ENCODE measurements at regions not wholly inside any gene's neighbourhood (a gene's known extent, or its start where the extent isn't known, plus 50 kb on each side); places are given as distances from the start of the nearest gene placed in this dataset.
"Not testable (repeated sequence)": the region's sequence is repeated elsewhere in the genome, so short reads cannot be mapped to it uniquely, and the experiment has no call there.

DNA sequence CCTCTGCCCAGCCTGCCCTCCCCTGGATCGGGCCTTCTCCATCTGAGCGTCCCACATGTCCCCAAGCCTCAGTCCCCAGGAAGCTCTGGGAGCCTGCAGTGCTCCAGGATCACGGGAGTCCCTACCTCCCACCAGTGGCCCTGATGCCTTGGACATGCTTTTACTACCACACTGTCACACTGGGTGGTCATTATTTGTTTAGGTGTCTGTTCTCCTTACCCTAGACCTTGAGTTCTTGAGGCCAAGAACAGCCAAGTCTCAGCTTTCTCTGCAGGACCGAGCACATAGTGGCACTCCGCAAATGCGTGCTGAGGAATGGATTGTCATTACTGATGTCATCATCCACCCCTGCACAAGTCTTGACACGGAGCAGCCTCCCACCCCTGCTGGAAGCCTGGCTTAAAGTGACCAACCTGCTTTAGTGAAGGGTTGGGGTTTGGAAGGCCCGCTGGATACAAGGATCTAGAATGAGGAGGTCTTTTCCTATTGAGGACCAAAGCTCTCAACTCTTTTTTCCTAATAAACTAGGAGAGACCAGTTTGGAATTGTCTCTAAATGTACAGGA is 132.9 kb upstream of the CRHR1 start:
- no peak for DNase-seq

GRCh38 chr17:45653616-45654015 is 130.5 kb upstream of the CRHR1 start:
- no peak for DNase-seq

- DNase-seq, result no peak
Observed at GRCh38 chr17:45656527-45657181, 127.5 kb upstream of the CRHR1 start.

DNA sequence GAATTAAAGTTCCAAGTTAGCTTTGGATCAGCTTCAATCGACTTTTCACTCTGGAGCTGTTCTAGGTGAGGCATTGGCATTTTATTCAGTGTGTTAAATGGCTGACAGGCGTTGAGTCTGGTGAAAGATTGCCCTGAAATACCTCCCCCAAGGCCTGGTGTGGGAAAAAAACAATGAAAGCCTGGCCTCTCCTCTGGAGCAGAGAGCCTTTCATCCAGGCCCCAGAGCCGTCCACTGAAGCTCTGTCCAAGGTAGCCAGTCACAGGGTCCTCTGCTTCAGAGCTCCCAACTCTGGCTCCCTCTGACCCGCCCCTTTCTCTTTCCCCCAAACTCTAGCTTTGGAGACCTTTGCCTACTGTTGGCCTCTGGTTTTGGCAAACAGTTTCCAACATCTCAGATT is 123.6 kb upstream of the CRHR1 start:
- no peak for DNase-seq

GRCh38 chr17:45662432-45662831 is 121.7 kb upstream of the CRHR1 start:
- DNase-seq, result no peak

DNA sequence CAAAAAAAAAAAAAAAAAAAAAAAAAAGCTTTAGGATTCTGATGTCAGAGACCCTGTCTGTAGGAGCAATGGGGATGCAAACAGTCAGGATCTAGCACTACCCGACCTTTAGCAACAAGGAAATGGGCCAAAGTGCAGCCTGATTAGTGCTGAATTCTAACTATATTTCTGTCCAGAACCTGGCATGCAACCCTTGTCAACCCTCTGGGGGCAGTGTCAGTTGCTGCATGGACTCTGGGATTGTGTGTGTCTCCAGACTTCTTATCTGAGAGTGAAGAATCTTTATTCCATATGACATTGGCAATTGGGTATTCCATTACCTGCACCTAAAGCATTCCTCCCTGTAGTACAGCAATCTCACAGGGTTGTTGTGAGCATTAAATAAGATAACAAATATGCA is 120.3 kb upstream of the CRHR1 start:
- no peak for DNase-seq

DNA sequence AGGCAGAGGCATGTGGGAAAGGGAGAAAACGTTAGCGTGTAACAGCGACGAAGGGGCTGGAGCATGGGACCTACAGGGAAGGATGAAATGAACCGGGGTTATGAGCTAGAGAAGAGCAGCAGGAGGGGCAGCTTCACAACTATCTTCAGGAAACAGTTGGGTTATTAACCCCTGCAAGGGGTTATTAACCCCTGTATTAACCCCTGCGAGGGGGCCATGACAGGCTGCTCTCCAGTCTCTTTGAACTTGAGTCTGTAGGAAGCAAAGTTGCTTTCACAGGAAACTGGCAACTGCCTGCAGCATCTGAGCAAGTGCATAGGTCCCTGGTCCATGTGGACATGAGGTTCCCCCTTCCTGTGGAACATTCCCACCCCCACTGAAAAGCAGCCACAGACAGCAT is 119.2 kb upstream of the CRHR1 start:
- DNase-seq, result no peak

DNA sequence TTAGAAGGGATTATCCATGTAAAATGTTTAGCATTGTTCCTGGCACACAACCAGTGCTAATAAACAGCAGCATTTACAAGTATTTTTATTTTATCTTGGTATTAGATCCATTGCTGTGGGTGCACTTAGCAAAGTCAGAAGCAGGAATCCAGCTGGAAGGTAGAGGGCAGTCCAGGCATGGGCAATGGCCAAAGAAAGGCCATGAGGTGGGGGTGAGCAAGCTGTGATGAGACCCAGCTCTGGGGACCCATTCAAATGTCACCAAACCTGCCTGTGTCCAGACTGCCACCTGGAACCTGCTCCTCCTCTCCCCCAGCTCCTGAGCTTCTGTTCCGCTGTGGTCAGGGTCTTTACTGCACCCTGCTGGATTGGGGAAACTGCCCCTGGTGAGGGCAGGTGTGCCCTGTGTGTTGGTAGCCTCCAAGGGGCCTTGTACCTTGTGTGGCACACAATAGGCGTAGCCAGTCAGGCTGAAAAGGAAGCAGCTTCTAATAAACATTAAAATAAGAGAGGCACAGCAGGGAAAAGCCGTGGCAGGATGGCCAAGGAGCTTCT is 118.0 kb upstream of the CRHR1 start:
- no peak for DNase-seq

- no peak for DNase-seq
Observed at GRCh38 chr17:45666641-45667040, 117.5 kb upstream of the CRHR1 start.

DNA sequence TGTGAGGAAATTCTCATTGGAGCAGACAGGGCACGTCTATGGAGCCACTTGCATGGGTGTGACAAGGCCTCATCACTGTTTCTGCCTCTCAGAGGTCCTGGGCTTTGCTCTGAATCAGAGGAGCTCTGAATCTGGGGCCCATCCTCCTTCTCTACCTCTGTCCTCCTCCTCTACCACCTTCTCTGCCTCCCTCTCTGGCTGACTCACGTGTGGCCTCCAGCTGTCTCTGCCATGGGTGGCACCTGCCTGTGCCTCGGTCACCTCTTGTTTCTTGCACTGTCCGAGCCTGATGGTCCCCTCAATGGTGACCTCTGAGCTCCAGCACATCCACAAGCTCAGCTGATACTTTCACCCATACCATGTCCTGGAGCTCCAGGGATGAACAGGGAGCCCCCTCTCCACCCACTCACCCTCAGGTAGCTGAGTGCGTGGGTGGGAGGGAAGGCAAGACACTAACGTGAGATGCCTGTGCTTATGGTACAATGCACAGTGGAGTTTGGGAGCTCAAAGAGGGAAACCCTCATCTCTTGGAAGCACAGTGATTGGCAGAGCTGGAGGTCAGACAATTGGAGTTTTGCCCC is 116.4 kb upstream of the CRHR1 start:
- no peak for DNase-seq

GRCh38 chr17:45668316-45668715 is 115.8 kb upstream of the CRHR1 start:
- no peak for DNase-seq

GRCh38 chr17:45672301-45672700 is 111.8 kb upstream of the CRHR1 start:
- DNase-seq, result no peak

DNA sequence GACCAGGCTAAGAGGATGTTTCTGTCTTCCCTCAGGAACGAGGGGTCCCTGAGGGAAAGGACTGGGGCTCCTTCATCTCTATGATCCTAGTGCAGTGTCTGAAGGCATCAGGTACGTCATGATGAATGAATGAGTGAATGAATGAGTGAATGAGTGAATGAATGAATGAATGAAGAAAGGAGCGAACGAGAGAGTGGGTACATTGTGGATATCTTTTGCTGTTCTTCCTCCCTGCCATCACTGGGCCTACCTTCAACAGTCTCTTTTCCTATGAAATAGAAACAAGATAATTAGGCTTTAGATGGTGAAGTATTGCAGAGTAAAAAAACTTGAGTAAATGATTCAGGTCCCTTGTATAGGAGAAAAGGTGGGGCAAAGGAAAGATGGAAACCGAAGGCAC is 111.3 kb upstream of the CRHR1 start:
- DNase-seq, result no peak

- DNase-seq, result not testable (repeated sequence)
Observed at GRCh38 chr17:45673759-45674158, 110.4 kb upstream of the CRHR1 start.

GRCh38 chr17:45675012-45675411 is 109.1 kb upstream of the CRHR1 start:
- no peak for DNase-seq

GRCh38 chr17:45675892-45676291 is 108.2 kb upstream of the CRHR1 start:
- no peak for DNase-seq

DNA sequence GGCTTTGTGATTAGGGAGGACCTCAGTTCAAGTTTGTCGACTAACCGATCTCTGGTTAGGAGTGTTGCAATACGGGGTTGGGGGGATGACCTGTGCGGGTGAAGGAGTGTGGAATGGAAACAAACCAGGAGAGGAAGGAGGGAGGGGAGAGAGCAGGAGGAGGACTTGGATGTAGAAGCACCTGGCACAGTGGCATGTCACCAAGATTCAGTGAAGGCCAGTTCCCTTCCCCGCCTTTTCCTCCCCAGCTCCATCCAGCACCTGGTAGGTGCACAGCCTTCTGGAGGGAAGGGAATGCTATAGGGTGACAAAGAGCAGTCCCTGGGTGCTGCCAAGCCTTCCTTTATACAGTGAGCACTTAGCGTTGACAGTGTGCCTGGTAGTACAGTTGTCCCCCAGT is 107.4 kb upstream of the CRHR1 start:
- no peak for DNase-seq

DNA sequence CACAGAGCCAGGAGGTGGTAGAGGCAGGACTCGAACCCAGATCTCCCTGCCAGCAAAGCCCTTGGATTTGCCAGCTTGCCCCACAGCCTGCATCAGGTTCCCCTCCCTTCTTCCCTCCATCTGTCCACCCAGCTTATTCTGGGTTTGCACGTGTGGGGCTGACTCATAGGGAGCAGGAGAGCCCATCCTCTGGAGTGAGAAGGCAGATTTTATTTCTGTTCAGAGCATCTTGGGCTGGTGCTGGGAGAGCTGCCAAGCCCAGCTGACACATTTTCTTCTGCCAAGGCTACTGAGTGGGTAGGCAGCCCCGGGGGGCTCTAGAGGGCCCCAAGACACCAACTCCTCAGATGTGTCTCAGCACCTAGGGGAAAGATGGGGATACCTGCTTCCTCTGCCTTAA is 106.3 kb upstream of the CRHR1 start:
- DNase-seq, result no peak

- DNase-seq, result no peak
Observed at GRCh38 chr17:45679426-45679825, 104.7 kb upstream of the CRHR1 start.

DNA sequence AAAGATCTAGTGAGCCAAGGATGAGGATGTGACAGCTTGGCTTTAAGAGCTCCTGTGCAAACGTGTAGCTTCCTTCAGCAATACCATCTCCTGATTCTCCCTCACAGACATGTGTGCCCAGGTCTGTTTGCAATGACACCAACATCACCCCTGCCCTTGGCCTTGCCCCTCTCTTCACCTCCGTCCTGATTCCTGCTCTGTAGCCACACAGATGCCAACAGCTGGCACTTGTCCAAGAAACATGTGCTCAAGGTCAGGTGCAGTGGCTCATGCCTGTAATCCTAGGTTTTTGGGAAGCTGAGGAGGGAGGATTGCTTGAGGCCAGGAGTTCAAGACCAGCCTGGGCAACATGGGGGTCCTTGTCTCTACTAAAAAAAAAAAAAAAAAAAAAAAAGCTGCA is 103.8 kb upstream of the CRHR1 start:
- no peak for DNase-seq

DNA sequence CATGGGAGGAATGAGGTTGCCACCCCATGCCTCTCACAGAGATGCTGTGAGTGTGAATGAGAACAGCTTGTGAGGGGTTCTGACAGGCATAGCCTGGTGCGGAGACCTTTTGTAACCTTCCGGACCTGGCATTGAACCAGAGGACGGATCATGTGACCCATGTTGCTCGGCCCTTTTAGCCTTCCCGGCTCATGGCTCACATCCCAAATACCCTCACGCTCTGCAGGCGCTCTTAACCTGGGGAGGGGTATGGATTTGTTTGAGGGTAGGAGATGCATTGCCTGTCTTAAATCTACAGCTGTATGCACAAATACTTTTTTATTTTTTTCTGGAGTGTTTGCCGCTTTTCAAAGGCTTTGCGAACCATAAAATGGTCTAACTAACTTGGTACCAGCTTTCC is 102.4 kb upstream of the CRHR1 start:
- no peak for DNase-seq

DNA sequence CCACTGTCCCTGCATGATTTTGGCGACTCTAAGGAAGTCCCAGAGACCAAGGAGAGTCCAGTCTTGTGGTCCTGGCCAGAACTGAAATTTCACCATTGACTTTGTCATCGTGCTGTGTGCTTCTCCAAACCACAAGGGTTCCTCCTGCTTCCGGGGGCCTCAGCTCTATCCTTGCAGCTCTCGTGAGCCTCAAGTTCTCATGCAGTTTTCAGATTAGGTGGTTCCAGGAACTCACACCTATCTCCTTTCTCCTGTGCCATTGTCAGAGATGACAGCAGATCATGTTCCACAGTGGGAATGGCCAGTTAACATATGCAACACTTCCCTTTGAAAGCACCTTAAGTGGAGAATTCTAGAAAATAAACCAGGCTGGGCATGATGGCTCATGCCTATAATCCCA is 97.9 kb upstream of the CRHR1 start:
- DNase-seq, result no peak

GRCh38 chr17:45687594-45687993 is 96.5 kb upstream of the CRHR1 start:
- no peak for DNase-seq

DNA sequence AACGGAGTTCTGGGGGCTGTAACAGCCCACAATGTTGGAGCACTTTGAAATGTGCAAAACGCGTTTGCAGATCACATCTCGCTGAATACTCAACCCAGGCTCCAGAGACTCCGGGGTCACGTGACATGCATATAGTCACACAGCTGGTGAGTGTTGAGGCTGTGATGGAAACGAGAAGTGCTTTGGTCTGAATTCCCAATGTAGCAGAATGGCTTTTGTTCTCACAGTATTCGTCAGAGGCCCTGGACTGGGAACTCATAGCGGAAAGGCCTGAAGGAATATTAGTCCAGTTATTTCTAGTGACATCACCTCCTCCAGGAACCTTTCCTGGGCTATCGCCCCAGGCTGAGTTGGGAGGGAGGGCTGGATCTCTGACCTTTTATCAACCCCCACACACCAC is 95.8 kb upstream of the CRHR1 start:
- DNase-seq, result no peak

GRCh38 chr17:45688820-45689219 is 95.3 kb upstream of the CRHR1 start:
- no peak for DNase-seq

Data from NCI-H187 (cell line).